GM12878 (cell line): ENCODE measurements at regions not wholly inside any gene's neighbourhood (a gene's known extent, or its start where the extent isn't known, plus 50 kb on each side); places are given as distances from the start of the nearest gene placed in this dataset.

Experiments
- ATAC-seq: fragments of 200-7000 bp; cut with Tn5 transposase; 3 replicates; pipeline ENCODE4 v1.9.1; 2020; ENCODE audit warnings: mild to moderate bottlenecking, moderate library complexity
- BruUV-seq: library from RNA; stranded (reverse); fragments of 400-500 nt; replicated peaks from 2 replicates; lab custom pipeline; 2021; lab: Mats Ljungman, UMichigan
- CTCF ChIA-PET: fragments of 300-600 bp; sonication (Branson Sonifier 250); formaldehyde crosslinking; extraction: SDS; loops from one replicate; lab custom pipeline; 2021; ENCODE audit warnings: inconsistent platforms; lab: Yijun Ruan, JAX
- POLR2A ChIA-PET: fragments of 350-600 bp; formaldehyde crosslinking; extraction: SDS; loops from one replicate; lab custom pipeline; 2021; ENCODE audit warnings: inconsistent platforms; lab: Charles Lee
- RAD21 ChIA-PET: fragments of 300-600 bp; sonication (Branson Sonifier 250); formaldehyde crosslinking; loops from one replicate; lab custom pipeline; 2023; ENCODE audit warnings: antibody characterized with exemption; ENCODE audit not compliant: unreplicated experiment; lab: Charles Lee
- SMC1A ChIA-PET: fragments of 300-600 bp; sonication (Branson Sonifier 250); formaldehyde crosslinking; loops from one replicate; lab custom pipeline; 2023; ENCODE audit not compliant: unreplicated experiment, uncharacterized antibody; lab: Charles Lee
- DNase-seq: peaks from one replicate; pipeline ENCODE4 v3.0.0-alpha.2; 2011; ENCODE audit warnings: low read depth, low spot score
- FAIRE-seq: peaks from 3 replicates; lab custom pipeline; 2011; peaks lifted over from hg19 to GRCh38; lab: Jason Lieb, UNC
- H2AFZ ChIP-seq: 2 replicates; pipeline ENCODE4 v1.6.0; 2011; ENCODE audit warnings: low read depth, low read length, control low read depth; ENCODE audit not compliant: control insufficient read depth
- H3K27ac ChIP-seq: 2 replicates; pipeline ENCODE4 v1.5.1; 2011; ENCODE audit warnings: control low read depth; ENCODE audit not compliant: control insufficient read depth, insufficient read depth
- H3K27me3 ChIP-seq, 2 experiments: replicated peaks in 1 of 2; 2 replicates each; pipeline versions ENCODE4 v1.6.0 to v1.6.1; 2011; ENCODE audit warnings: low read length in 1 of 2; ENCODE audit not compliant: control insufficient read depth in 2 of 2, insufficient read depth in 2 of 2
- H3K36me3 ChIP-seq, 2 experiments: 2 replicates each; pipeline ENCODE4 v1.5.1; 2011; ENCODE audit warnings: low read length in 1 of 2; ENCODE audit not compliant: control insufficient read depth in 2 of 2, insufficient read depth in 2 of 2
- H3K4me1 ChIP-seq: 2 replicates; pipeline ENCODE4 v1.6.1; 2011; ENCODE audit warnings: mild to moderate bottlenecking, low read length, moderate library complexity, mixed read lengths; ENCODE audit not compliant: control insufficient read depth, insufficient read depth
- H3K4me2 ChIP-seq: 2 replicates; pipeline ENCODE4 v1.6.0; 2011; ENCODE audit warnings: control low read depth; ENCODE audit not compliant: control insufficient read depth, insufficient read depth
- H3K4me3 ChIP-seq: fragments of 200-600 bp; sonication (generic); 2 replicates; pipeline ENCODE4 v1.5.1; 2016
- H3K79me2 ChIP-seq: 2 replicates; pipeline ENCODE4 v1.6.0; 2011; ENCODE audit warnings: low read length; ENCODE audit not compliant: control insufficient read depth, insufficient read depth
- H3K9ac ChIP-seq: 2 replicates; pipeline ENCODE4 v1.8.0; 2011; ENCODE audit warnings: low read length, control low read depth, mixed read lengths; ENCODE audit not compliant: control insufficient read depth, insufficient read depth
- H3K9me3 ChIP-seq: replicated peaks from 3 replicates; pipeline ENCODE4 v1.5.1; 2011; ENCODE audit warnings: mild to moderate bottlenecking, low read length; ENCODE audit not compliant: control insufficient read depth, insufficient read depth
- H4K20me1 ChIP-seq: 2 replicates; pipeline ENCODE4 v1.6.0; 2011; ENCODE audit not compliant: control insufficient read depth, insufficient read depth
- BCL11A ChIP-seq: IDR thresholded peaks from 2 replicates; pipeline ENCODE4 v1.6.1; 2011; ENCODE audit warnings: low read depth, low read length
- CREB1 ChIP-seq: IDR thresholded peaks from 2 replicates; pipeline ENCODE4 v1.6.1; 2012; ENCODE audit warnings: low read depth, mild to moderate bottlenecking, inconsistent platforms
- LARP7 ChIP-seq: fragments of 450-650 bp; IDR thresholded peaks from 2 replicates; pipeline ENCODE4 v1.6.1; 2017; ENCODE audit warnings: mild to moderate bottlenecking
- PML ChIP-seq: IDR thresholded peaks from 2 replicates; pipeline ENCODE4 v1.6.1; 2012; ENCODE audit warnings: low read length, inconsistent platforms
- RFX5 ChIP-seq: IDR thresholded peaks from 2 replicates; pipeline ENCODE4 v1.6.1; 2011; ENCODE audit warnings: low read depth, low read length, improper control_type of control experiment
- WRNIP1 ChIP-seq: IDR thresholded peaks from 2 replicates; pipeline ENCODE4 v1.6.1; 2011; ENCODE audit warnings: low read depth, low read length, improper control_type of control experiment, borderline replicate concordance
- YY1 ChIP-seq: IDR thresholded peaks from 2 replicates; pipeline ENCODE4 v1.6.1; 2011; ENCODE audit warnings: low read depth, mild to moderate bottlenecking, low read length
- ZNF207 ChIP-seq: fragments of 450-650 bp; IDR thresholded peaks from 2 replicates; pipeline ENCODE4 v1.6.1; 2014; ENCODE audit warnings: antibody characterized with exemption, mild to moderate bottlenecking, borderline replicate concordance
- WGBS: methylation state at CpG from one replicate; pipeline ENCODE4 v1.1.6; 2016; ENCODE audit warnings: low lambda C conversion rate; ENCODE audit not compliant: insufficient replicate concordance, insufficient coverage; ENCODE audit errors: missing lambda C conversion rate; 5-methylcytosine and 5-hydroxymethylcytosine counted together
- in situ Hi-C: fragments of 300-500 bp; cut with MboI; formaldehyde crosslinking; loops from 9 replicates; pipeline ENCODE4 v1.14.3; 2018; ENCODE audit warnings: mixed read lengths
- intact Hi-C: fragments of 100-400 bp; cut with micrococcal nuclease; formaldehyde crosslinking; loops from one replicate; pipeline ENCODE4 v1.14.2; 2022; ENCODE audit not compliant: unreplicated experiment
- TF ChIP-seq, protein P1 (sequence below): IDR thresholded peaks from 2 replicates; pipeline ENCODE4 v1.6.1; 2012; ENCODE audit warnings: low read length, inconsistent platforms
- TF ChIP-seq, protein P2 (sequence below): fragments of 150-350 bp; IDR thresholded peaks from 2 replicates; pipeline ENCODE4 v1.6.1; 2014; ENCODE audit warnings: mild to moderate bottlenecking, low read depth, low read length
- TF ChIP-seq, protein P3 (sequence below): fragments of 450-650 bp; conservative IDR thresholded peaks from 2 replicates; pipeline ENCODE4 v1.6.1; 2017; ENCODE audit warnings: mild to moderate bottlenecking, moderate library complexity
- TF ChIP-seq, protein P4 (sequence below): IDR thresholded peaks from 2 replicates; pipeline ENCODE4 v1.6.1; 2012; ENCODE audit warnings: mild to moderate bottlenecking, low read depth, low read length
- TF ChIP-seq, protein P5 (sequence below): fragments of 150-350 bp; IDR thresholded peaks from 2 replicates; pipeline ENCODE4 v1.6.1; 2016; ENCODE audit warnings: low read depth, low read length
- TF ChIP-seq, protein P6 (sequence below): IDR thresholded peaks from 2 replicates; pipeline ENCODE4 v1.6.1; 2012; ENCODE audit warnings: low read depth, low read length, improper control_type of control experiment

DNA sequence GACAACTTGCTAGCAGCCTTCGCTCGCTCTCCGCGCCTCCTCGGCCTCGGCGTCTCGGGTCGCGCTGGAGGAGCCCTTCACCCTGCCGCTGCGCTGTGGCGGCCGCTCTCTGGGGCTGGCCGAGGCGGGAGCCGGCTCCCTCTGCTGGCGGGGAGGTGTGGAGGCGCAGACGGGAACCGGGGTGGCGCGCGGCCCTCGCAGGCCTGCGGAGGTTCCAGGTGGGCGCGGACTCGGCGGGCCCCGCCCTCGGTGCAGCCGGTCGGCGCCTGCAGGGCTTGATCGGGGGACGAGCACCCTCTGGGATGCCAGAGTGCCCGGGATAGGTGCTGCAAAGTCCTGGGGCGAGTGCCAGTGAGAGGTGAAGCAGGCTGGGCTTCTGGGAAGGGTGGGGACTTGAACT is 989.9 kb downstream of the ROBO2 start:
- no peak overlapping the region for H3K4me3 ChIP-seq
- H3K4me1 ChIP-seq, result no peaks in the 10 kb centered on the region
- SMC1A ChIA-PET, result no interaction called here
- no TSS peak for BruUV-seq
- 77% methylated on average over 26 of the region's 39 CpGs for WGBS
- no peak overlapping the region for H3K9ac ChIP-seq
- RAD21 ChIA-PET, result no interaction called here
- CTCF ChIA-PET, result no interaction called here
- intact Hi-C loops (no loop called here), in situ Hi-C loops (no loop called here)
- FAIRE-seq (no peak), ATAC-seq (no peak), DNase-seq (no peak)
- POLR2A ChIA-PET, result no interaction called here
- no peaks in the 10 kb centered on the region for H3K79me2 ChIP-seq
- H3K4me2 ChIP-seq, result no peak overlapping the region
- H4K20me1 ChIP-seq, result no peaks in the 10 kb centered on the region
- H3K9me3 ChIP-seq, result no peaks in the 10 kb centered on the region; the same call in 2 of the 3 replicates
- H2AFZ ChIP-seq, result no peak overlapping the region
- H3K27ac ChIP-seq, result no peak overlapping the region
- no peaks in the 10 kb centered on the region for H3K27me3 ChIP-seq
- no peaks in the 10 kb centered on the region for H3K36me3 ChIP-seq
- TF ChIP-seq BCL11A, result no peak
- TF ChIP-seq, protein P1, sequence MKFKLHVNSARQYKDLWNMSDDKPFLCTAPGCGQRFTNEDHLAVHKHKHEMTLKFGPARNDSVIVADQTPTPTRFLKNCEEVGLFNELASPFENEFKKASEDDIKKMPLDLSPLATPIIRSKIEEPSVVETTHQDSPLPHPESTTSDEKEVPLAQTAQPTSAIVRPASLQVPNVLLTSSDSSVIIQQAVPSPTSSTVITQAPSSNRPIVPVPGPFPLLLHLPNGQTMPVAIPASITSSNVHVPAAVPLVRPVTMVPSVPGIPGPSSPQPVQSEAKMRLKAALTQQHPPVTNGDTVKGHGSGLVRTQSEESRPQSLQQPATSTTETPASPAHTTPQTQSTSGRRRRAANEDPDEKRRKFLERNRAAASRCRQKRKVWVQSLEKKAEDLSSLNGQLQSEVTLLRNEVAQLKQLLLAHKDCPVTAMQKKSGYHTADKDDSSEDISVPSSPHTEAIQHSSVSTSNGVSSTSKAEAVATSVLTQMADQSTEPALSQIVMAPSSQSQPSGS, result no peak
- TF ChIP-seq, protein P2, sequence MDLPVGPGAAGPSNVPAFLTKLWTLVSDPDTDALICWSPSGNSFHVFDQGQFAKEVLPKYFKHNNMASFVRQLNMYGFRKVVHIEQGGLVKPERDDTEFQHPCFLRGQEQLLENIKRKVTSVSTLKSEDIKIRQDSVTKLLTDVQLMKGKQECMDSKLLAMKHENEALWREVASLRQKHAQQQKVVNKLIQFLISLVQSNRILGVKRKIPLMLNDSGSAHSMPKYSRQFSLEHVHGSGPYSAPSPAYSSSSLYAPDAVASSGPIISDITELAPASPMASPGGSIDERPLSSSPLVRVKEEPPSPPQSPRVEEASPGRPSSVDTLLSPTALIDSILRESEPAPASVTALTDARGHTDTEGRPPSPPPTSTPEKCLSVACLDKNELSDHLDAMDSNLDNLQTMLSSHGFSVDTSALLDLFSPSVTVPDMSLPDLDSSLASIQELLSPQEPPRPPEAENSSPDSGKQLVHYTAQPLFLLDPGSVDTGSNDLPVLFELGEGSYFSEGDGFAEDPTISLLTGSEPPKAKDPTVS, result no peak
- TF ChIP-seq, protein P3, sequence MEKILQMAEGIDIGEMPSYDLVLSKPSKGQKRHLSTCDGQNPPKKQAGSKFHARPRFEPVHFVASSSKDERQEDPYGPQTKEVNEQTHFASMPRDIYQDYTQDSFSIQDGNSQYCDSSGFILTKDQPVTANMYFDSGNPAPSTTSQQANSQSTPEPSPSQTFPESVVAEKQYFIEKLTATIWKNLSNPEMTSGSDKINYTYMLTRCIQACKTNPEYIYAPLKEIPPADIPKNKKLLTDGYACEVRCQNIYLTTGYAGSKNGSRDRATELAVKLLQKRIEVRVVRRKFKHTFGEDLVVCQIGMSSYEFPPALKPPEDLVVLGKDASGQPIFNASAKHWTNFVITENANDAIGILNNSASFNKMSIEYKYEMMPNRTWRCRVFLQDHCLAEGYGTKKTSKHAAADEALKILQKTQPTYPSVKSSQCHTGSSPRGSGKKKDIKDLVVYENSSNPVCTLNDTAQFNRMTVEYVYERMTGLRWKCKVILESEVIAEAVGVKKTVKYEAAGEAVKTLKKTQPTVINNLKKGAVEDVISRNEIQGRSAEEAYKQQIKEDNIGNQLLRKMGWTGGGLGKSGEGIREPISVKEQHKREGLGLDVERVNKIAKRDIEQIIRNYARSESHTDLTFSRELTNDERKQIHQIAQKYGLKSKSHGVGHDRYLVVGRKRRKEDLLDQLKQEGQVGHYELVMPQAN, result no peak
- TF ChIP-seq, protein P4, sequence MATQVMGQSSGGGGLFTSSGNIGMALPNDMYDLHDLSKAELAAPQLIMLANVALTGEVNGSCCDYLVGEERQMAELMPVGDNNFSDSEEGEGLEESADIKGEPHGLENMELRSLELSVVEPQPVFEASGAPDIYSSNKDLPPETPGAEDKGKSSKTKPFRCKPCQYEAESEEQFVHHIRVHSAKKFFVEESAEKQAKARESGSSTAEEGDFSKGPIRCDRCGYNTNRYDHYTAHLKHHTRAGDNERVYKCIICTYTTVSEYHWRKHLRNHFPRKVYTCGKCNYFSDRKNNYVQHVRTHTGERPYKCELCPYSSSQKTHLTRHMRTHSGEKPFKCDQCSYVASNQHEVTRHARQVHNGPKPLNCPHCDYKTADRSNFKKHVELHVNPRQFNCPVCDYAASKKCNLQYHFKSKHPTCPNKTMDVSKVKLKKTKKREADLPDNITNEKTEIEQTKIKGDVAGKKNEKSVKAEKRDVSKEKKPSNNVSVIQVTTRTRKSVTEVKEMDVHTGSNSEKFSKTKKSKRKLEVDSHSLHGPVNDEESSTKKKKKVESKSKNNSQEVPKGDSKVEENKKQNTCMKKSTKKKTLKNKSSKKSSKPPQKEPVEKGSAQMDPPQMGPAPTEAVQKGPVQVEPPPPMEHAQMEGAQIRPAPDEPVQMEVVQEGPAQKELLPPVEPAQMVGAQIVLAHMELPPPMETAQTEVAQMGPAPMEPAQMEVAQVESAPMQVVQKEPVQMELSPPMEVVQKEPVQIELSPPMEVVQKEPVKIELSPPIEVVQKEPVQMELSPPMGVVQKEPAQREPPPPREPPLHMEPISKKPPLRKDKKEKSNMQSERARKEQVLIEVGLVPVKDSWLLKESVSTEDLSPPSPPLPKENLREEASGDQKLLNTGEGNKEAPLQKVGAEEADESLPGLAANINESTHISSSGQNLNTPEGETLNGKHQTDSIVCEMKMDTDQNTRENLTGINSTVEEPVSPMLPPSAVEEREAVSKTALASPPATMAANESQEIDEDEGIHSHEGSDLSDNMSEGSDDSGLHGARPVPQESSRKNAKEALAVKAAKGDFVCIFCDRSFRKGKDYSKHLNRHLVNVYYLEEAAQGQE, result no peak
- TF ChIP-seq RFX5, result no peak
- TF ChIP-seq LARP7, result no peak
- TF ChIP-seq PML, result no peak
- TF ChIP-seq ZNF207, result no peak
- TF ChIP-seq CREB1, result no peak
- TF ChIP-seq, protein P5, sequence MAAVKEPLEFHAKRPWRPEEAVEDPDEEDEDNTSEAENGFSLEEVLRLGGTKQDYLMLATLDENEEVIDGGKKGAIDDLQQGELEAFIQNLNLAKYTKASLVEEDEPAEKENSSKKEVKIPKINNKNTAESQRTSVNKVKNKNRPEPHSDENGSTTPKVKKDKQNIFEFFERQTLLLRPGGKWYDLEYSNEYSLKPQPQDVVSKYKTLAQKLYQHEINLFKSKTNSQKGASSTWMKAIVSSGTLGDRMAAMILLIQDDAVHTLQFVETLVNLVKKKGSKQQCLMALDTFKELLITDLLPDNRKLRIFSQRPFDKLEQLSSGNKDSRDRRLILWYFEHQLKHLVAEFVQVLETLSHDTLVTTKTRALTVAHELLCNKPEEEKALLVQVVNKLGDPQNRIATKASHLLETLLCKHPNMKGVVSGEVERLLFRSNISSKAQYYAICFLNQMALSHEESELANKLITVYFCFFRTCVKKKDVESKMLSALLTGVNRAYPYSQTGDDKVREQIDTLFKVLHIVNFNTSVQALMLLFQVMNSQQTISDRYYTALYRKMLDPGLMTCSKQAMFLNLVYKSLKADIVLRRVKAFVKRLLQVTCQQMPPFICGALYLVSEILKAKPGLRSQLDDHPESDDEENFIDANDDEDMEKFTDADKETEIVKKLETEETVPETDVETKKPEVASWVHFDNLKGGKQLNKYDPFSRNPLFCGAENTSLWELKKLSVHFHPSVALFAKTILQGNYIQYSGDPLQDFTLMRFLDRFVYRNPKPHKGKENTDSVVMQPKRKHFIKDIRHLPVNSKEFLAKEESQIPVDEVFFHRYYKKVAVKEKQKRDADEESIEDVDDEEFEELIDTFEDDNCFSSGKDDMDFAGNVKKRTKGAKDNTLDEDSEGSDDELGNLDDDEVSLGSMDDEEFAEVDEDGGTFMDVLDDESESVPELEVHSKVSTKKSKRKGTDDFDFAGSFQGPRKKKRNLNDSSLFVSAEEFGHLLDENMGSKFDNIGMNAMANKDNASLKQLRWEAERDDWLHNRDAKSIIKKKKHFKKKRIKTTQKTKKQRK, result no peak
- no peak for TF ChIP-seq YY1
- no peak for TF ChIP-seq WRNIP1
- TF ChIP-seq, protein P6, sequence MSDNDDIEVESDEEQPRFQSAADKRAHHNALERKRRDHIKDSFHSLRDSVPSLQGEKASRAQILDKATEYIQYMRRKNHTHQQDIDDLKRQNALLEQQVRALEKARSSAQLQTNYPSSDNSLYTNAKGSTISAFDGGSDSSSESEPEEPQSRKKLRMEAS, result no peak
